Glutamatergic neuron (in vitro differentiated cells): ENCODE measurements at regions not wholly inside any gene's neighbourhood (a gene's known extent, or its start where the extent isn't known, plus 50 kb on each side); places are given as distances from the start of the nearest gene placed in this dataset.

Source experiments
- DNase-seq: peaks from one replicate; pipeline ENCODE4 v3.0.0; 2022
- H3K27ac Mint-ChIP-seq: one replicate; pipeline ENCODE4 v1.8.0; 2020; ENCODE audit warnings: mild to moderate bottlenecking, mixed read lengths, inconsistent platforms; ENCODE audit not compliant: unreplicated experiment
- H3K27me3 Mint-ChIP-seq: one replicate; pipeline ENCODE4 v1.8.0; 2020; ENCODE audit warnings: mild to moderate bottlenecking, moderate library complexity, mixed read lengths, inconsistent platforms; ENCODE audit not compliant: unreplicated experiment
- H3K36me3 Mint-ChIP-seq: one replicate; pipeline ENCODE4 v1.8.0; 2020; ENCODE audit warnings: mild to moderate bottlenecking, mixed read lengths, inconsistent platforms; ENCODE audit not compliant: unreplicated experiment
- H3K4me1 Mint-ChIP-seq: one replicate; pipeline ENCODE4 v1.8.0; 2020; ENCODE audit warnings: mild to moderate bottlenecking, low read depth, mixed read lengths, inconsistent platforms; ENCODE audit not compliant: unreplicated experiment
- H3K4me3 Mint-ChIP-seq: one replicate; pipeline ENCODE4 v1.8.0; 2020; ENCODE audit warnings: mild to moderate bottlenecking, mixed read lengths, inconsistent platforms; ENCODE audit not compliant: unreplicated experiment
- H3K9me3 Mint-ChIP-seq: one replicate; pipeline ENCODE4 v1.8.0; 2020; ENCODE audit warnings: mild to moderate bottlenecking, moderate library complexity, mixed read lengths, inconsistent platforms; ENCODE audit not compliant: unreplicated experiment
- CTCF ChIP-seq: fragments of 200-600 bp; sonication (generic); IDR thresholded peaks from one replicate; pipeline ENCODE4 v1.5.0; 2021; ENCODE audit not compliant: partially characterized antibody, unreplicated experiment

- peaks cover 9% of the 10 kb centered on the region for H3K9me3 Mint-ChIP-seq
- no peak overlapping the region for H3K4me3 Mint-ChIP-seq
- no peak for TF ChIP-seq CTCF
- no peaks in the 10 kb centered on the region for H3K36me3 Mint-ChIP-seq
- H3K4me1 Mint-ChIP-seq = peaks cover 23% of the 10 kb centered on the region
- DNase-seq = no peak
- no peak overlapping the region for H3K27ac Mint-ChIP-seq
- H3K27me3 Mint-ChIP-seq = peaks cover 2% of the 10 kb centered on the region
Measured at GRCh38 chr11:19451609-19452008, 210.9 kb upstream of the E2F8 start.

GRCh38 chr11:19450282-19450681, 209.5 kb upstream of the E2F8 start:
- no peak for TF ChIP-seq CTCF
- no peaks in the 10 kb centered on the region for H3K36me3 Mint-ChIP-seq
- H3K4me1 Mint-ChIP-seq = peaks cover 22% of the 10 kb centered on the region
- peaks cover 9% of the 10 kb centered on the region for H3K9me3 Mint-ChIP-seq
- H3K27me3 Mint-ChIP-seq = peaks cover 2% of the 10 kb centered on the region
- no peak for DNase-seq
- no peak overlapping the region for H3K27ac Mint-ChIP-seq
- no peak overlapping the region for H3K4me3 Mint-ChIP-seq

GRCh38 chr11:19448651-19449050, 207.9 kb upstream of the E2F8 start:
- DNase-seq = no peak
- Mint-ChIP-seq H3K9me3 (peaks cover 9% of the 10 kb centered on the region), H3K27me3 (no peaks in the 10 kb centered on the region), H3K27ac (no peak overlapping the region), H3K4me1 (peaks cover 12% of the 10 kb centered on the region), H3K4me3 (no peak overlapping the region), H3K36me3 (no peaks in the 10 kb centered on the region)
- TF ChIP-seq CTCF = no peak

- peaks cover 3% of the 10 kb centered on the region for H3K27me3 Mint-ChIP-seq
- H3K4me1 Mint-ChIP-seq = peaks cover 16% of the 10 kb centered on the region
- peaks cover 14% of the 10 kb centered on the region for H3K9me3 Mint-ChIP-seq
- no peaks in the 10 kb centered on the region for H3K36me3 Mint-ChIP-seq
- no peak for DNase-seq
- no peak for TF ChIP-seq CTCF
- H3K27ac Mint-ChIP-seq = no peak overlapping the region
- H3K4me3 Mint-ChIP-seq = no peak overlapping the region
Measured at GRCh38 chr11:19447150-19447566, 206.4 kb upstream of the E2F8 start.

GRCh38 chr11:19445771-19446170, 205.0 kb upstream of the E2F8 start:
- Mint-ChIP-seq H3K27me3 (peaks cover 7% of the 10 kb centered on the region), H3K4me1 (peaks cover 26% of the 10 kb centered on the region), H3K36me3 (no peaks in the 10 kb centered on the region), H3K27ac (no peak overlapping the region), H3K9me3 (peaks cover 21% of the 10 kb centered on the region), H3K4me3 (no peak overlapping the region)
- no peak for TF ChIP-seq CTCF
- DNase-seq = no peak
